ENCODE measurements at regions not wholly inside any gene's neighbourhood (a gene's known extent, or its start where the extent isn't known, plus 50 kb on each side); places are given as distances from the start of the nearest gene placed in this dataset.

GRCh38 chr21:31511258-31511657 lies 148.2 kb upstream of the SOD1 start:
- DNase-seq: no peak
- TF ChIP-seq POLR2A (IDR thresholded peaks at IDR 0.05; ENCODE audit: low read length) (no peak), GATA1 (IDR thresholded peaks at IDR 0.05; ENCODE audit: low read depth, low read length) (no peak)

- DNase-seq: peak; percentile 69 to 75
- TF ChIP-seq GATA1 (IDR thresholded peaks at IDR 0.05; ENCODE audit: low read depth, low read length) (no peak), POLR2A (IDR thresholded peaks at IDR 0.05; ENCODE audit: low read length) (no peak)
Measured at GRCh38 chr21:31509194-31510017, 150.1 kb upstream of the SOD1 start.

DNA sequence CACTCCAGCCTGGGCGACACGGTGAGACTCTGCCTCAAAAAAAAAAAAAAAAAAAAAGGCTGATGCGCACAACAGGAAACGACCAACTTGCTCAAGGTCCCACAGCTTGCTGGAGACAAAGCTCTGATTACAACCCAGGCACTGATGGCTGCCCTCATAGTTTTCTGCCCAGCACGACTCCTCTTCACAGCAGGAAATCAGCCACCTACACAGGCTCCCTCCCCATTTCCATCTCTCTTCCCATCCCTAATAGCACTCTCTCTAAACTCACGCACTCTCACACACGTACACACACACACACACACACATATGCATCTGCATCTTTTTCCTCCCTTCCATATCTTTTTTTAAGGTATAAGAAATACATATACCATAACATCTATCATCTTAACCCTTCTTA lies 153.5 kb upstream of the SOD1 start:
- no peak for DNase-seq
- TF ChIP-seq GATA1 (IDR thresholded peaks at IDR 0.05; ENCODE audit: low read depth, low read length): no peak
- no peak for TF ChIP-seq POLR2A (IDR thresholded peaks at IDR 0.05; ENCODE audit: low read length)

DNA sequence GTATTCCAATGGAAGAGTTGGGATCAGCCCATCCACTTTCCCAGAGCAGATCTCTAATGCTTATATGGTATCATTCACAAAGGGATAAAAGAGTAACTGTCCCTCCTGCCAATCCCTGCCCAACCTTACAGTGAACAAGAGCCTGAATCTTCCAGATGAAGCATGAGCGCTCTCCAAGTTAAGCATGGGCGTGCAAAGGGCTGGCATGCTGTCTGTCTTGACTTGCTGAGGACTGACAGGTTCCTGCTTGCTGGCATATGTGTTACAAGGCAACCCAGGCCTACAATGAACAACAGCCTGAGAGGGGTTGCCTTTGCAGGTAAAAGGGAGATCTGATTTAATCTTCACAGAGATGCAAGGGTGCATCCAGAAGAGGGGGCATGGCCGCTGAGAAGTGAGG lies 155.6 kb upstream of the SOD1 start:
- no peak for DNase-seq

GRCh38 chr21:31503467-31503866 lies 156.0 kb upstream of the SOD1 start:
- DNase-seq: no peak
- TF ChIP-seq POLR2A (IDR thresholded peaks at IDR 0.05; ENCODE audit: low read length): no peak
- TF ChIP-seq GATA1 (IDR thresholded peaks at IDR 0.05; ENCODE audit: low read depth, low read length): no peak

More for the DNA sequence above, 155.6 kb upstream of the SOD1 start:
- TF ChIP-seq GATA1 (IDR thresholded peaks at IDR 0.05; ENCODE audit: low read depth, low read length): no peak
- no peak for TF ChIP-seq POLR2A (IDR thresholded peaks at IDR 0.05; ENCODE audit: low read length)

DNA sequence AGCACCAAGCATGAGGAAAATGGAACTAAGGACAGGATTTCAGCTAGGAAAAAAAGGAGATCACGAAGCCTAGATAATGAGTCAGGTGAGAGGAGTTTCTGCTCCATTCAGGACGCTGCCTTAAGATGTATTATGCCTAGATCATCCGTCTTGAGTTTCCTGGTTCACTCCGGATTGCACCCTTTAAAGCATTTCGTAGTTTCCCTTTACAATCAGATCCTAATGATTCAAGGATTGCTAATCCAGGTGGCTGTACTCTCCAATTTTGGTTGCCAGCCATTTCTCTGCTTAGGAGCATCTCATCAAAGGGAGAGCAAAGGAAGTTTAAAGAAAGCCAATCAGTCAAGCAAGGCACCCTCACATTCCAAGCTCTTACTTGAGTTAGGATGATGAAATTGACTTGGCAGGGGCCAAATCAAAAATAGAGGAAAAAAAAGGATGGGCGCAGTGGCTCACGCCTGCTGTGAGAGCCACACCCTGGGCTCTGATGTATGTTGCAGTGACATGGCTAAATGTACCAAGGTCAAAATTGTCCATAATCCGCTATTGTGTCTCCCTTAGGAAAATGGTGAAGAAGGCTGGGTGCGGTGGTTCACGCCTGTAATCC lies 156.9 kb upstream of the SOD1 start:
- DNase-seq: no peak
- TF ChIP-seq GATA1 (IDR thresholded peaks at IDR 0.05; ENCODE audit: low read depth, low read length) (no peak), POLR2A (IDR thresholded peaks at IDR 0.05; ENCODE audit: low read length) (no peak)

GRCh38 chr21:31501926-31502325 lies 157.6 kb upstream of the SOD1 start:
- TF ChIP-seq POLR2A (IDR thresholded peaks at IDR 0.05; ENCODE audit: low read length) (no peak), GATA1 (IDR thresholded peaks at IDR 0.05; ENCODE audit: low read depth, low read length) (no peak)
- no peak for DNase-seq

GRCh38 chr21:31500982-31501381 lies 156.9 kb upstream of the TIAM1 start:
- no peak for TF ChIP-seq POLR2A (IDR thresholded peaks at IDR 0.05; ENCODE audit: low read length)
- no peak for TF ChIP-seq GATA1 (IDR thresholded peaks at IDR 0.05; ENCODE audit: low read depth, low read length)
- DNase-seq: no peak

GRCh38 chr21:31500071-31500470 lies 156.0 kb upstream of the TIAM1 start:
- no peak for TF ChIP-seq POLR2A (IDR thresholded peaks at IDR 0.05; ENCODE audit: low read length)
- DNase-seq: no peak

DNA sequence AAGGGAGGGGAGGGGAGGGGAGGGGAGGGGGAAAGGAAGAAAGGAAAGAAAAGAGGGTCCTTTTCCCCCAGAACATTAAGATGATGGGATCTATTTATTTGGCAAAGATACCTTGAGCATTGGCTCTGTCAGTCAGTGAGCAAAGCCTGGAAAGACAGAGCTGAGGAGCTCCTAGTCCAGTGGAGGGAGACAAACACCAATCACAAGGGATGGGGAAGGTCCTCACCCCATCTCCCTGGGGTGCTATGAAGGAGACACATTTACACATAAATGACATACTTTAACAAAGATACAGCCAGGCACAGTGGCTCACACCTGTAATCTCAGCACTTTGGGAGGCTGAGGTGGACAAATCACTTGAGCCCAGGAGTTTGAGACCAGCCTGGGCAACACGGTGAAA lies 154.9 kb upstream of the TIAM1 start:
- TF ChIP-seq POLR2A (IDR thresholded peaks at IDR 0.05; ENCODE audit: low read length): no peak
- no peak for TF ChIP-seq GATA1 (IDR thresholded peaks at IDR 0.05; ENCODE audit: low read depth, low read length)
- no peak for DNase-seq

GRCh38 chr21:31497914-31498313 lies 153.9 kb upstream of the TIAM1 start:
- DNase-seq: no peak
- no peak for TF ChIP-seq POLR2A (IDR thresholded peaks at IDR 0.05; ENCODE audit: low read length)
- no peak for TF ChIP-seq GATA1 (IDR thresholded peaks at IDR 0.05; ENCODE audit: low read depth, low read length)

- TF ChIP-seq GATA1 (IDR thresholded peaks at IDR 0.05; ENCODE audit: low read depth, low read length) (no peak), POLR2A (IDR thresholded peaks at IDR 0.05; ENCODE audit: low read length) (no peak)
Measured at GRCh38 chr21:31493350-31493880, 149.4 kb upstream of the TIAM1 start.

GRCh38 chr21:31491617-31492016 lies 147.6 kb upstream of the TIAM1 start:
- TF ChIP-seq GATA1 (IDR thresholded peaks at IDR 0.05; ENCODE audit: low read depth, low read length) (no peak), POLR2A (IDR thresholded peaks at IDR 0.05; ENCODE audit: low read length) (no peak)
- no peak for DNase-seq

More at GRCh38 chr21:31493350-31493880, 149.4 kb upstream of the TIAM1 start:
- no peak for DNase-seq

GRCh38 chr21:31490443-31490842 lies 146.4 kb upstream of the TIAM1 start:
- no peak for TF ChIP-seq POLR2A (IDR thresholded peaks at IDR 0.05; ENCODE audit: low read length)
- TF ChIP-seq GATA1 (IDR thresholded peaks at IDR 0.05; ENCODE audit: low read depth, low read length): no peak
- no peak for DNase-seq

- DNase-seq: no peak
- TF ChIP-seq POLR2A (IDR thresholded peaks at IDR 0.05; ENCODE audit: low read length) (no peak), GATA1 (IDR thresholded peaks at IDR 0.05; ENCODE audit: low read depth, low read length) (no peak)
Measured at GRCh38 chr21:31489726-31490125, 145.7 kb upstream of the TIAM1 start.

All from erythroblast (primary cell).